ENCODE measurements at regions not wholly inside any gene's neighbourhood (a gene's known extent, or its start where the extent isn't known, plus 50 kb on each side); places are given as distances from the start of the nearest gene placed in this dataset.
"Not testable (repeated sequence)": the region's sequence is repeated elsewhere in the genome, so short reads cannot be mapped to it uniquely, and the experiment has no call there.

DNA sequence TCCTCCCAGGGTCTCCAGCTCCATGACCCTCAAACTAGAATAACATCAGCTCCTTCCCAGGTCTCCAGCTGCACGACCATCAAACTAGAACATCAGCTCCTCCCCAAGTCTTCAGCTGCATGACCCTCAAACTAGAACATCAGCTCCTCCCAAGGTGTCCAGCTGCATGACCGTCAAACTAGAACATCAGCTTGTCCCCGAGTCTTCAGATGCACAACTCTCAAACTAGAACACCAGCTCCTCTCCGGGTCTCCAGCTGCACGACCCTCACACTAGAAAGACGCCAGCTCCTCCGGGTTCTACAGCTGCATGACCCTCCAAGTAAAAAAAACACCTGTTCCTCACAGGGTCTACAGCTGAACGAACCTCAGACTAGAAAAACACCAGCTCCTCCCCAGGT is 312.9 kb upstream of the TFPI start:
- DNase-seq (ENCODE audit: low read depth, low spot score): no peak

DNA sequence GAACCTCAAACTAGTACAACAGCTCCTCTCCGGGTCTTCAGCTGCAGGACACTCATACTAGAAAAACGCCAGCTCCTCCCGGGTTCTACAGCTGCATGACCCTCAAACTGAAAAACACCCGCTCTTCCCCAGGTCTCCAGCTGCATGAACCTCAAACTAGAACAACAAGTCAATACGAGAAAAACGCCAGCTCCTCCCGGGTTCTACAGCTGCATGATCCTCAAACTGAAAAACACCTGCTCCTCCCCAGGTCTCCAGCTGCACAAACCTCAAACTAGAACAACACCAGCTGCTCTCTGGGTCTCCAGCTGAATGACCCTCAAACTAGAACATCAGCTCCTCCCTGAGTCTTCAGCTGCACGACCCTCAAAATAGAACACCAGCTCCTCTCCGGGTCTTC is 315.0 kb upstream of the TFPI start:
- no peak for DNase-seq (ENCODE audit: low read depth, low spot score)

DNA sequence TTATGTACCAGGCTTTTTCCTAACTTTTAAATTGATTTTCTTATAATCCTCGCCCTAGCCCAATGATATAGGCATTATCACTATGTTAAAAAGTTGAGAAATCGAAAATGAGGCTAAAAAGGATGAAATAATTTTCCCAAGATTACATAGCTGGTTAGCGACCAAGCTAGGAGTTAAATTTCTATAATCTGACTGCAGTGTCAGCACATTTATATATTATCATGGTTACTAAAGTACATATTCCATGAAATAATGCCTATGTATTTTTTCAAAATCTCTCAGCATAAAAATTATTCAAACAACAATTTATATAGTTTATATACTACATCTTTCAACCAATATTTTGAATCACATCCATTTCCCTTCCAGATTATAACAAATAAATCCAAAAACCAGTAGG is 317.3 kb upstream of the TFPI start:
- DNase-seq (ENCODE audit: low read depth, low spot score): no peak

DNA sequence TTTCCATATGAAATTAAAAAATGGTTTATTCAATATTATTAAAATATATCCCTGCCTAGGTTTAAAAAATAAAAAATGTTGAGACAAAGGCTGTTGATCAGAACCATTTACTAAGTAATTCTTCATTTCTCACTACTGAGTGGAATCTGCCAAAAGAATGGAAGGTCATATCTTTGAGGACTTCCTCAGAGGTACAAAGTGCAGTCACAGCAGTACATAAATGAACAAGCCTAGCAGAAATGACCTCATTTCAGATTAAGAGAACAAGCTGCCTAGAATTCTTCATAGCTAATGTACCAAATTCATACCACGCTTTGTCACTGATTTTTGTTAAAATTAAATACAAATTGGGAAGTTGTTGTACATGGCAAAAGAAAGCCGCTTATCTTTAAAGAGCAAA is 318.9 kb upstream of the TFPI start:
- no peak for DNase-seq (ENCODE audit: low read depth, low spot score)

DNA sequence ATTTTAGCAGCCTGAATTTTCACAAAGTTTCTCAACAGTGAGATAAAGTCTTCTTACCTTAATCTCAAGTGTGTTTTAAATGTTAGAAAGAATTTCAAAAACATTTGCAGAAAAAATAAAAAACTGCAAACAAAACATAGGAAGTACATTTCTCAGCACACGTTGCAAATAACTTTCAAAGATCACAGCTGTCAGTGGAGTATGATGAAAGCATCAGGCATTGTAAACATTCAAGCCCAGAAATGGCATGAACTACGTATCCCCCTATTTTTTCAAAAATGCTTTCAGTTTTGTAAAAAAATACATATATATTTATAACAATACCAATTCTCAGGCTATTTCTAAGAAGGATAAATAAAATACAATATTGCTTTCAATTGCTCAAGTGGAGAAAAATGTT is 320.6 kb upstream of the TFPI start:
- DNase-seq (ENCODE audit: low read depth, low spot score): no peak

DNA sequence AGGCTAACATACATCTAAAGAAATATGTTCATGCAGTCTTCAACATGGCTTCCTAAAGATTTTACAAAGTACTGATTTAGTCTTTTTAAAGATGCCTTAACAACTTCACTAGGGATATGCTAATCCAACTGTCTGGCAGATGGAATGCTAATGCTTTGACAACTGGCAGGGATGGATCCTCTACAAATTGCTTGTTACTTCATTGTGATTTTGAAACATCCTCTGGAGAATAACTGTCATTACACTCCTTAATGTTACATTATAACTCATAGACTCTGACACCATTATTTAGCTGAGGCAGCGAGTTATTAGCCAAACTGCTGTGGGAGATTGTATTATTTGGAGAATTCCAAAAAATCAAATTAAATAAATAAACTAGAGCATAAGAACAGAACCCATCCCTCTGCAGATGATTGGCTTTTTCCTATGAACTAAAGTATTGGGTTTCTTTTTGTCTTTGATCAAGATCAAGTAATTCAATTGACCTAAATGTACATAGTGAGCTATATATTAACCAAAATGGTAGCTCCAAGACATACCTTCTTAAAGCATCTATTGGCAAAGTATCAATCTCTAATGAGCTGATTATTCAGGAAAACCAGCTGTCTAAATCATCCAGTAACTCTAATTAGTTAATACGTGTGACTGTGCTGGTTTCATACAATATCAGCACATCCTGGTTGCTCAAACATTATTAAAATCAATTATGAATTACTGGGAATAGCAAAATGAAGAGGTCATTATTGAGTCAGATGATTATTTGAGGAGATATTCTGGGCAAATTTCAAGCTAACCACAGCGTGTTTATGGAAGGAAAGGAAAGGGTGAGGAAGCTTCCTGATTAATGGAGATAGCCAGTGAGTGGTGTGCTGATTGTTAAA is 321.3 kb upstream of the TFPI start:
- DNase-seq (ENCODE audit: low read depth, low spot score): peak; percentile 24

DNA sequence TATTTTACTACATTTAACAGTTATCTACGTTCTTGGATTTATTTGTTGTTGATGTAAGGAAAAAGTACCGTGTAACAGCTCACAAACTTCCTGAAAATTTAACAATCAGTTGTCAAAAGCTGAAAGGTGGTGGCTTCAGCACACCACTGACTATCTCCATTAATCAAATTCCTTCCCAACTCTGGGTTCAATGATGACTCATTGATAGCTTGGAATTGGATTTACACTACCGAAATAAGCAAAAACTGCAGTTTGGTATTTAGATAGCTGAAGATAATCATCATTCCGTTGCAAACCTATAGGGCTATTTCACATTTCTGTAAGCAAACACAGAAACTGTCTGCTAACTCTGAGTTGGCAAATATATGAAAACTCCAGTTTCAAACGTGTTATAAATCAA is 322.3 kb upstream of the TFPI start:
- DNase-seq (ENCODE audit: low read depth, low spot score): no peak

DNA sequence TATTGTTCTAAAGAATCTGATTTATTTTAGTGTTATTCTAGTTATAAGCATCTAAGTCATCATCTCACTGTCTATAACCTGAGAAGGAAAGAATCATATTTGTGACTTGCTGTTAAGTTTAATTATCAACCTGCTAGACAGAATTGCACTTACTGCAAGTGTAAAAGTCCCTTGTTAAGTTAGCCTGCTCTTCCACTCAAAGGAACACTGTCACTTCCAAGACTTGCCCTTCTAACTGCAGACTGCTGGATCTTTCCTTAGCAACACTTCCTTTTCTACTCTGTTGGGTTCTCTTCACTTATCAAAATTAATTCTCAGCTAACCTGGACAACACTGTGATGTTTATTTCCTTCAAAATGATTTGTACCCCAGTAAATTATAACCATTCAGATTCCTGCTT is 323.2 kb upstream of the TFPI start:
- no peak for DNase-seq (ENCODE audit: low read depth, low spot score)

DNA sequence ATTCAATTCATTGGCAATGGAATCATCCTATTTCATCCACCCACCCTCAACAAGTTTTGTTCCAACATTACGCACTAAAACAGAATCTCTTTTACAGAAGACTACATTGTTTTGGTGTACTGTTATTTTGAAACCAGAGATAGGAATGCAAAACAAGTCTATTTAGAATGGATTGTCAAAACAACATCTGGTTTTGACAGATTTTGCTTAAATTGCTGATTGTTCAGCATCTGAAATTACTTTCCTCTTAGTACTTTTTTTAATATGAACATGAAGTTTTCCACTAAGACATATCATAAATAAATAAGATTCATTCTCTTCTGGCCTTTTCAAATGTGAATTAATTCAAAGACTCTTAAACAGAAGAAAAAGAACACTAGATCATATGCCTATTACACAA is 323.9 kb upstream of the TFPI start:
- no peak for DNase-seq (ENCODE audit: low read depth, low spot score)

DNA sequence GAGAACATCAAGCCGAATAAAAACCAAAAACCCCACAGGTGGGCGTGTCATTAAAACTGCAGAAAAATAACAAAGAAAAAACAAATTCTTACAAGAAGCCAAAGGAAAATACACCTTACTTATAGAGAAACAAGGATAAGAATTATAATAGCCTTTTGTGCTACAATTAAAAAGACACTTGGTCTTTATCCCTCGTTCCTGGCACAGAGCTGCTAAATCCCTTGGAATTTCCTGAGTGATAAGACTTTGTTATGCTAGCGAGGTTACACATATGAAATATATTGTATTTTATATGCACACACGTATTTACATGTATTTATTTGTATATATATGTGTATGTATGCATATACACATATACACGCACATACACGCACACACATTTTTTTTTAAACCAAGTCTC is 325.3 kb upstream of the TFPI start:
- DNase-seq (ENCODE audit: low read depth, low spot score): peak; percentile 8

DNA sequence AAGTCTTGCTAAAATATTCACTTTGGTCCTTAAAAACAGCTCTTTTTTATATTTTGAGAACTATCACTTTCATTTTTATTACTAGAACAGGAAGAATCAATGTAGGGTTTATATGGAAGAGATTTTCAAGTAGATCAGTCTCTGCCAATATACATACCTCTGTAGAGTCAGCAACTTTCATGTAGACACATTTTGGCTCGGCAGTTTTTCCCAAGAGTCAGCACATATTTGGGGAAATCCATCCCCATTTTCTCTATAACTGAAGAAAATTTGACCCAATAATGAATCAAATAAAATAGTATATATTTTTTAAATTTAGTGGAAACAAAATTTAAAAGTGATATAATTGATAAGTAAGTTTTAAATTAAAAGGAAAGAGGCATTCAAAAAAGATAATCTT is 329.8 kb upstream of the TFPI start:
- no peak for DNase-seq (ENCODE audit: low read depth, low spot score)

DNA sequence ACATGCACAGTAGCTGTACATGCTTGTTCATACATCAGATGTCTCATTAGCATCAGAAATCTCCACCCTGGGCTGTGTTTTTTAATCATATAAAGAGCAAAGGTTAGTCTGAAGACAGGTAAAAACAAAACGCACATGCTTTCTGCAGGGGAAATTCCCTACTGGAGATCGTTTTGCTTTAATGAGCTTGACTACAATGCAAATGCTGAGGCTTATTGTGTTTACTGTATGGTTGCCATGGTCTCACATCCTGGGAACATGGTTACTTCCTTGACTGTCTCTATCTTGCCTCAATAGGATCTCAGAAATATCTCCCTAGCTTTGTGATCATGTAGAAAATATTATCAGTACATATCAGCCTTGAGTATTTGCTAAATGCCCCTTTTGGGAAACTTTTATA is 336.5 kb upstream of the TFPI start:
- peak; percentile 37 for DNase-seq (ENCODE audit: low read depth, low spot score)

DNA sequence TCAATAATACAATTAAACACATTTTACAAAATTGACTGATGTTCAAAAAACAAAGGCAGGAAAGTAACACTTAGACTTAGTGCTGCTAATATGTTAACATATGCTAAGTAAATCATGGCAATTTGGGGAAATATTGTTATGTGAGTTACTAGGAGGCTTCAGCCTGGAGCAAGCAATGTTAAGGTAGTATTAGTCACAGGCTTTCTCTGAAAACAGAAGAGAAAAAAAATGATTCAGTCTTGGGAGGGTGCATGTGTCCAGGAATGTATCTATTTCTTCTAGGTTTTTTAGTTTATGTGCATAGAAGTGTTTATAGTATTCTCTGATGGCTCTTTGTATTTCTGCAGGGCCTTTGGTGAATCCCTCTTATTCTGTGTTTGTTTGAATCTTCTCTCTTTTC is 345.8 kb upstream of the TFPI start:
- DNase-seq (ENCODE audit: low read depth, low spot score): no peak

DNA sequence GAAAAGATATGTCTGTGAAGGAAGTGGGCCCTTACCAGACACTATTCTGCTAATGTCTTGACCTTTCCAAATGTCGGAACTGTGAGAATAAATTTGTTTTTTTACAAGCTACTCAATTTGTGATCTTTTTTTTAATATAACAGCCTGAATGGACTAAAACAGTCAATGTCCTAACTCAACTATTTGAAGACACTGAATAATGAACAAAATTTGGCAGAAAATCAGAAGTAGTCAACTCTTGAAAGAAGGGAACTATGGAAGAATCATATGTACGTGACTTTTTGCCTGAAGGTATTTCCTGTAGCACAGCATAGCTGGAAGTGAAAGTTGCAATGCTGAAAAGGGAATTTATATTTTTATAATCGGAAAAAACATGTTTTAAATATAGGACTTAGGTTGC is 351.8 kb upstream of the TFPI start:
- DNase-seq (ENCODE audit: low read depth, low spot score): no peak

DNA sequence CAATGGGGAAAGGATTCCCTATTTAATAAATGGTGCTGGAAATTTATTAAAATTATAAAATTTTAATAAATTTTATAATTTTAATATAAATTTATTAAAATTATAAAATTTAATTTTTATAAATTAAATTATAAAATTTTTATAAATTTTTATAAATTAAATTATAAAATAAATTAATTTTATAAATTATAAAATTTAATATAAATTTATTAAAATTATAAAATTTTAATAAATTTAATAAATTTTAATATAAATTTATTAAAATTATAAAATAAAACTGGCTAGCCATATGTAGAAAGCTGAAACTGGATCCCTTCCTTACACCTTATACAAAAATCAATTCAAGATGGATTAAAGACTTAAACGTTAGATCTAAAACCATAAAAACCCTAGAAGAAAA is 356.7 kb upstream of the TFPI start:
- DNase-seq (ENCODE audit: low read depth, low spot score): not testable (repeated sequence)

DNA sequence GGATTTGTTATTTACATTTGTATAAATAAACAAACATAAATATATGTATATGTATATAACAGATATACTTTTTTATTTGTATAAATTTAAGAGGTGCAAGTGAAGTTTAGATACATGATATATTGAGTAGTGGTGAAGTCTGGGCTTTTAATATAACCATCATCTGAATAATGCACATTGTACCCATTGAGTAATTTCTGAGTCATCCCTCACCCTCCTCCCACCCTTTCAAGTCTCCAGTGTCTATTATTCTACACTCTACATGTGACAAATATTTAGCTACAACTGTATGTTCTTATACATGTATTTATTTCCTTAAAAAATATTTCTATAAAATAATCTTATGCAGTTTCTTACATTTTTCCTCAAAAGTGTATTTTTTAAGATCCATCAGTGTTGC is 358.7 kb upstream of the TFPI start:
- DNase-seq (ENCODE audit: low read depth, low spot score): no peak

DNA sequence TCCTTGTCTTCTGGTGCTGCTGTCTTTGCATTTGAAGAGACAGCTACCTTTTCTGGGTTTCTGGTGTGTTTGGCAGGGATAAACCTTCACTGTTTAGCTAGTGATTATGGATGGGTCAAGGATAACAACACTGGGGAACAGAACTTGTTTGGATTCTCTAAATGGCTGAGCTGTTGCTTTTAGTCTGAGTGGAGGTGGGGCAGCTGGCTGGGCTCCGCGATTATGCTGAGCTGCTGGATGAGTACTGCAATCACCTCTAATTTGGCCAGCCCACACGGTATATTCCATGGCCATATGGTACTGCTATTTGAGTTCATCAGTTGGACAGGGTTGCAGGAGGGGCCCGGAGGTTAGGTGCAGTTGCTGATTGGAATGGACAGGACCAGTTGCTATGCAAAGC is 361.6 kb upstream of the TFPI start:
- no peak for DNase-seq (ENCODE audit: low read depth, low spot score)

DNA sequence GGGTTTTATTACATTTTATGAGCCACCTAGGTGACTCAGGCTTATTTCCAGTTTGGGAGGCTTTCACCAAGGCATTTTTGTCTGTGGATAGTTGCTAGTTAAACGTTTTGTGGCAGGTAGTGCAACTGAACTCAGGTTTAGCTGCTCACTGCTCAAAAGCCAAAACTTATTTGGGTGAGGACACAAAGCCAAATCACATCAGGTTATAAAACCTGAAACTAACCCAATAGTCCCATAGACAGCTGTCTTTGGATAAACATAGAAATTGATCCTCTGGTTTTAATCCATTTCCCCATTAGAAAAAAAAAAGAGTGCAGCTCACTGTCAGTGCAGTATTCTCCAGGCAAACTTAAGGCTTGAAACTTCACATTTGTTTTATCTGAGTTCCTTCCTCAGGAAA is 362.6 kb upstream of the TFPI start:
- DNase-seq (ENCODE audit: low read depth, low spot score): no peak

DNA sequence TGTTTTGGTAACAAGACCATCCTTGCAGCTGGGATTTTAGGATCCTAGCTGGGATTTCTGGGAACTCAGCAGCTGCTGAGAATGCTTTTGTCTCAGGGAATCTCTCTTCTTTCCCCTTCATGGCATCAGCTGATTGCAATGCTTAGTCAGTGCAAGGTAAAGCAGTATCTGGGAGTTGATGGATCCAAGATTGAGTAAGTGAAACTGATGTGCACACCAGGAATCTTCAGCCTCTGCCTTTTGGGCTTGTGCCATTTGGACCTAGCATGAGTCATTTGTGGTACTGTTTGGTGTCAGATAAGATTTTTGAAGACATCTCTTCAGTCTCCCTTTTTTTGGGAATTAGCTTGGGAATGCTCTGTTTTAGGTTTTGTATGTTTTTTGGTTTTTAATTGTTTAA is 363.3 kb upstream of the TFPI start:
- DNase-seq (ENCODE audit: low read depth, low spot score): no peak

DNA sequence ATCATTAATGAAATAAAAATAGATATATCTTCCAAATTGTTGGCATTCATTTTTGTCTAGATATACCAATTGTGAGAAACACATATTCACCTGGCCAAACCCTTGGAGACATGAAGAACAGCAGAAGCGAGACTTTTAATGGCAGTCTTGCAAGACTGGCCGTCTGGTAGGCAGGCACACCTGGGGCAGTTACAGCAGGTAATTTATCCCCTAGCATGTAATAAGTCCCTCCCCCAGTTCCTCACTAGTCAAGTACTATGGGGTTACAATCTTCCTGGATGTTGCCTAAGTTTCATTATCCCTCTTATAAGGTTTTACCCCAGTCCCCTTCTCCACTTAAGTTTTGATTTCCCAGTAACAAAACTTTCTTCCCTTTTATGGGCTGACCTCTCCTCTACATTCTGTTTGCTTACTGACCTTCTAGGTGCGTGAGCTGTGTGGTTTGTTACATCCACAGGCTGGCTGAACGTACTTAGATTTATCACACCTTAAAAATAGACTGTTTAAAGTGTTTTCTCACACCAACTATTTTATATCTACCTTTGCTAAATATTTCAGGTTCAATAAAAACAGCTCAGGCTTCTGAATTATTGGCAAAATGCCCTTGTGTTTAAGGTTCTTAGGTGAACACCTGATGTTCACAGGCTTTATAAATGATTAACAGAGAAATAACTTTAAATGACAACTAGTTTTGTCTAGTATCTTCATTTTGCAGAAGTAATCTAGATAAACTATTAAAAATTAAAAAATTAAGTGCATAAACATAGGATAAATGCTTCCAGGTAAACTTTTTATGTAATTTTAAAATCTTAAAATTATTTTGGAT is 365.0 kb upstream of the TFPI start:
- no peak for DNase-seq (ENCODE audit: low read depth, low spot score)

DNA sequence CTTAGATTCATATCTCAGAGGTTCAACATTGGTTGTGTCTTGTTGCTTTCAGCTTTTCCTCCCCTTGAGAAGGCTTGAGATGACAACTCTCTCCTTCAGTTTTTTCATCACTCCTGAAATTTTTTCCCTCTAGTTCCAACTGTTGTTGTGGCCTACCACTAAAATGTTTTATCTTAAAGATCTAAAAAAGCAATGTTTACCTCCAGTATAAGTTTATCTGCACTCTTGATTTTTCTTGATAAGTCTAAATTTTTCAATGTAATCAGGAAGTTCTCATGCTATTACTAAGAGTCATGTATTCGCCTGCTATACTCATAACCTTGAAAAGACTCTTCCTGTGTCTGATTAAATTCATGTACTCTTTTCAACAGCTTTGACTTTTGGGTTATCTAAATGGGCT is 366.3 kb upstream of the TFPI start:
- DNase-seq (ENCODE audit: low read depth, low spot score): no peak

DNA sequence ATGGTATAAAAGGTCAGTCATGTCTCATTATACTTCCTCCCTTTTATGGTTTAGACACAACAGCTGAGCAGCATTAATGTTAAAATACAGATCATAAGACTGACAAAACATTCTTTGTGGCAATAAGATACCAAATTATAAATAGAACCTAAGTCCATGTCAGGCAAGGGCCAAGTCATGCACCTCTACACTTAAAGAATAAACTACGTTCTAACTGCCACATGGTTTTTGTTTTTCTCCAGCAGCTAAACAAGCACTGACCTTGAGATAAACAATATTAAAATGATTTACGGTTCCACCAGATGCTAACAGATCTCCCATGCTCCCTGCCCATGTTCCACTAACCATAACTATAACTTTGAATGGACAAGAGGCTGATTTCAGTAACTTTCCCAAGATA is 368.6 kb upstream of the TFPI start:
- no peak for DNase-seq (ENCODE audit: low read depth, low spot score)

DNA sequence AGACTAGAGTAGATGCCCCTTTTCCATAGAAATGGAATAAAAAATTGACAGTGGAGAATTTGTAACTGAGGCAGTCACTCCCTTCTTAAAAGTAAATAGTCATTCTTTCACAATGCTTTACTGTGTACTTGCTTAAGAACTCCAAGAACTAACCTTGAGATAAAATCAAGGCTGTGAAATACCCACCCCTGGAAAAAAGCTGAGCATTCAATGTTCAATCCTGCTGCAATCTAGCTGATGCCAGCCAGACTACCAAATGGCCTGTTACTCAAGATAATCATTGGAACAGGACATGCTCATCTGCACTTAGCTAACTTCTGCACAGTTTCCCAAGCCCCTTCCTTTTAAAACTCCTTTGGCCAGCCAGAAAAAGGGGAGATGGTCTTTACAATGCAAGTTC is 367.4 kb upstream of the GULP1 start:
- DNase-seq (ENCODE audit: low read depth, low spot score): no peak
